HG03159 (cell line): ENCODE measurements at regions not wholly inside any gene's neighbourhood (a gene's known extent, or its start where the extent isn't known, plus 50 kb on each side); places are given as distances from the start of the nearest gene placed in this dataset.
A peak's percentile ranks its signal among the peaks of the same experiment; 100 is the strongest.

ENCODE experiments used
- ATAC-seq: cut with Tn5 transposase; IDR thresholded peaks from one replicate; pipeline ENCODE4 v1.9.1; 2021; ENCODE audit warnings: mild to moderate bottlenecking, moderate library complexity; ENCODE audit not compliant: unreplicated experiment

- no peak for ATAC-seq
These were observed 55.4 kb downstream of the ZCCHC12 start for GRCh38 chrX:118878977-118879376.

DNA sequence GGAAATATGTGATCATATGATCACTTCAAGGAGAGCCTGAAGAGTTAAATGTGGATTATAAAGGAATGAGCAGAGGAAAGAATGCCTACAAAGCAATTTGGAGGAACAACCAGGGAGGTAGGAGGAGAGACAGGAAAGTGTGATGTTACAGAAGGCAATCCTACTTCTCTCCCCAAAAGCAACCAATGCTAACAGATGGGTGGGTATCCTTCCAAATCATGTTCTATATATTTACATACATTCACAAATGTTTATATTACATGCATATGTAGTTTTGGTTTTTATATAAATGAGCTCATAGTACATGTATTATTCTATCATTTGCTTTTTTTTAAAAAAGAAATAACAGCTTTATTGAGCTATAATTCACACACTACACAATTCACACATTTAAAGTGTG lies 56.0 kb downstream of the ZCCHC12 start:
- ATAC-seq = no peak

DNA sequence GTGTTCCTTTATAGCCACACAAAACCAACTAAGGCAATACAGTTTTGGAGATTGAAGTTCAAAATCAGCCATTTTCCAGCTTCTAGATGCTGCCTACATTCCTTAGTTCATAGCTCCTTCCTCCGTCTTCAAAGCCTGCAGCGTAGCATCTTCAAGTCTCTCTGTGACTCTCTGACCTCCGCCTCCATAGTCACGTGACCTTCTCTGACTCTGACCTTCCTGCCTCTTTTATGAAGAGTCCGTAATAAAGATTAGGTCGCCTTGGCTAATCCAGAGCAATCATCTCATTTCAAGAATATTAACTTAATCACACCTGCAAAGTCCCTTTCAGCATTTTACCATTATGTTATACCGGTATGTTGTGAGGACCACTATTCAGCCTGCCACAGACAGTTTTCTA lies 60.4 kb downstream of the ZCCHC12 start:
- no peak for ATAC-seq

- ATAC-seq = no peak
These were observed 61.0 kb downstream of the ZCCHC12 start for GRCh38 chrX:118884552-118885138.

DNA sequence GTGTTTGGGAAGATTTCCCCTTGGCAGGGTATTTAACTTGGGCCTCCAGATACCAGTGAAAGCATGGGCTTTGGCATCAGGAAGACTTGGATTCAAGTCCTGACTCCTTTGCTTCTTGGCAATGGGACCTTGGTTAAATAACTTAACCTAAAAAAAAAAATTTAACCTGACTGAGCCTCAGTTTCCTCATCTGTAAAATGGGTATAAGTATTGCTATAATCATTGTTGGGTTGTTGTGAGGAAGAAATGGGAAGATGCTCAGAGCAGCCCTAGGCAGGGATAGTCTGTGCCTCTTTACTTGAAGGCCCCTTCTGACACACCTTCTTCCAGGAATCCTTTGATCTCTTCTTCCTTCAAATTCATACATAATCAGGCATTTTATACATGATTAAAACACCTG lies 70.3 kb downstream of the ZCCHC12 start:
- no peak for ATAC-seq

DNA sequence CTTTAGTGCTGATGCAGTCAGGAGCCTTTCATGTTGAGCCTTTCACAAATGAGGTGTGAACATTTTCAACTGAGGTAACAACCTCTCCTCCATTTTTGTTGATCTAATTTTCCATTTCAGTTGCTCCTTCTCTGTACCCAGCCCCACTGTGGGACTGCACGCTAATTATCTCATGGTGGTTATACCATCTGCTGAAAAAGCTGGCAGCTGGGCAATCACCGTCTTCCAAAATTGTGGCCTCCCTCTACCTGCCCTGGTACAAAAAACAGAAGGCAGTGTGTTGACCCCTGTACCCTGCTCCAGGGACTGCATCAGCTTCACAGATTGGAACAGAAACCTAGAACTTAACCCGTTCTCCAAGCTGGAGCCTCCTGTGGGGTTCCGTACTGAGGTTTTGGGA lies 72.4 kb upstream of the LONRF3 start:
- ATAC-seq = no peak

DNA sequence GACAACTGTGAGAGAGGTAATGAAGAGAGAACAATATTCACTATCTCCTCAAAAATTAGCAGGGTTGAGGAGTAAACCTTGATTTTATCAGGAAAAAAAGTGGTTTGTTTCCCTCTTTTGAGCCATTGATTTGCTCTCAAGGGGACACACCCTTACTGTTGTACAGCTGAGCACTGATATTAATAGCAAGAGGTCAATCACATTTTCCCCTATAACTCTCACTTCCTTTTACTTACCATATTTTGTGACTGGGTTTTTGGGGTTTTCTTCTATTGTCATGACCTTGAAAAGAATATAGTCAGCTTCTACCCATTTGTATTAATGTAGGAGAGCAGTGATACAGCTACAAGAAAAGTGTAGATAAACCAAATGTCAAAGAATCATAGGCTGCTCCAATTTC lies 70.2 kb upstream of the LONRF3 start:
- peak; percentile 79 for ATAC-seq

- no peak for ATAC-seq
These were observed 69.8 kb upstream of the LONRF3 start for GRCh38 chrX:118904664-118905063.
